Superior temporal gyrus (tissue), 1 donor: ENCODE measurements at regions not wholly inside any gene's neighbourhood (a gene's known extent, or its start where the extent isn't known, plus 50 kb on each side); places are given as distances from the start of the nearest gene placed in this dataset.

Experiments used
- DNase-seq: peaks from one replicate; pipeline ENCODE4 v3.0.0-alpha.2; 2016; ENCODE audit errors: extremely low spot score

DNA sequence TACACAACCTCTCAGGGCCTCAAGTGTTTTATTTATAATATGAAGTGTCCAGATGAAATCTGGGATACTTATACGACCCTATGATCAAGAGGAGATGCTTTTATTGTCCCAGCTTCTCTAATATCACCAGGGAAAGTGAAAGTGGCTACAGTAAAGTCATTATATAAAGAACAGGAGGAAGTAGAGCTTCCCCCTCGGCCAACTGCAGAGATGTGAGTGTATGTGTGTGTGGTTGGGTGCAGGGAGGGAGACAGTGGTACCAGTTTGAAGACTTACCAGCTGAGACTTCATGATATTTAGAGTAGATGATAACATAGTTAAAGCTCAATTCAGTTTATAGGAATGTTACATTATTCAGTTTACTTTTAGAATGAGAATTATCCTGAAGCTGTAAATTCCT lies 373.6 kb upstream of the DDI1 start:
- DNase-seq = no peak

DNA sequence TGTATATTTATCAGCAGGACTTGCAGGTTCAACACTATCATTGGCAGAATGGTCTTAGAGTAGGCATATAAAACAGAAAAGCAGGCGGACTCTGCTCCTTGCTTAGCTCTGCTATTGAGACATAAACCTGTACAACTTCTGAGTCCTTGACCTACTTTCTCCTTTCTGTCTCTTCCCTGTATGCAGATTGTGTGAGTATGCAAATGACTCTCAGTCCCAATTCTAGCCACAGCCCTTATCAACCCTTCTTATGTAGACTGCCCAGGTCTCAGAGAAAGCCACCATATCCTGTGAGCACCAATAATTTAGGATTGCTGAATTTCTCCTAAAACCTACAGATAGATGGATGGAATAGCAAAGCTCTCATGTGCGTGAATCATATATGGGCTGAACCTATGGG lies 367.6 kb upstream of the DDI1 start:
- no peak for DNase-seq

- DNase-seq = no peak
These were observed 365.2 kb upstream of the DDI1 start for GRCh38 chr11:103671143-103671651.

- no peak for DNase-seq
These were observed 362.7 kb upstream of the DDI1 start for GRCh38 chr11:103673773-103674172.

DNA sequence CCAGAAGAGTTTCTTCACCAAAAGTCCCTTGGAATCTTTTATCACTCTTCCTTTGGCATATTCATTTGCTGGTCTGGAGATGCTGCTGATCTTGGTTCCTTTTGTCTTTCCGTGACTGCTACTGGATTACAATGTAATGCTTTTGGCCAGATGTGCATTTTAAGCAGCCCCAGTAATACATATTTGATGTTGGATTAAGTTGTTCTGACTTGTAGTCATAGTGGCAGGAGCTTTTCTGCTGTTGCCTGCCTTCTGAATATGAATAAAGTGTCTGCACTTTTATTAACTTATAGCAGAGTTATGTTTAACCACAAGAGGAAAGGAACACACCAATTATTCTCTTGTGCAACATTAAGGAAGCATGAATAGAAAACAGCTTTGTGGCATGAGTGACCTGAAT lies 360.0 kb upstream of the DDI1 start:
- no peak for DNase-seq

DNA sequence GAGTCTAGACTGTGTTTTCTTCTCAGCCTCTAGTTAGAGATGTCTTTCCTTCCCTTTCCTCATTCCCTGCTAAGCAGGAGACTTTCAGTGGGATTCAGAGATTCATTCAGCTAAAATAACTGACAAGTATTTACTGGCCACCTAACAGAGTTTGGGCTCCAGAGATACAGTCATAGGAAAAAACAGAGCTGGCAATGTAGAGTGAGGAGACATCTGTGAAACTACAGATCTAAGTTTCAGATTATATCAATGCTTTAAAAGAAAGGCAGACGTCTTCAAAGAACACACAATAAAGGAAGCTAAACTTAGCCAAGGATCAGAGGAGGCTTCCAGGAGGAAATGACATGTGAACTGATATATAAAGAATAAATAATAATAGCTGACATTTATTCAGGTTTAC lies 355.6 kb upstream of the DDI1 start:
- no peak for DNase-seq

DNA sequence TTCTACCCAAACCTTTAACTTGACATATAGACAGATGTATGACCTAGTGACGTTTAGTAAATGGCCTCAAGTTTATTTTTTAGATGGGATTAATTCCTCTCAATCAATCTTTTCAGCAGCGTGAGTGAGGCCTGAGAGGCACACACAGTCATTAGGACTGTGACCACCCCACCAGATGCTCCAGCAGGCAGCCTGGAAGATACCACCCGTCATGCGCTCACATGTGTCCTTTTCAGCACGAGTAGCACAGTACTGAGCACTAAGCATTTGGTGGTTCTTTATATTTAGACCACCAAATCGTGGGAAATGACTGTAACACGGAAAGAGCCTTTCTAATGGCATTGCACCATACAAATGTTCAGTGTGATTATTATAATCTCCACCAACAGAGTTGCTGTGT lies 354.6 kb upstream of the DDI1 start:
- no peak for DNase-seq

DNA sequence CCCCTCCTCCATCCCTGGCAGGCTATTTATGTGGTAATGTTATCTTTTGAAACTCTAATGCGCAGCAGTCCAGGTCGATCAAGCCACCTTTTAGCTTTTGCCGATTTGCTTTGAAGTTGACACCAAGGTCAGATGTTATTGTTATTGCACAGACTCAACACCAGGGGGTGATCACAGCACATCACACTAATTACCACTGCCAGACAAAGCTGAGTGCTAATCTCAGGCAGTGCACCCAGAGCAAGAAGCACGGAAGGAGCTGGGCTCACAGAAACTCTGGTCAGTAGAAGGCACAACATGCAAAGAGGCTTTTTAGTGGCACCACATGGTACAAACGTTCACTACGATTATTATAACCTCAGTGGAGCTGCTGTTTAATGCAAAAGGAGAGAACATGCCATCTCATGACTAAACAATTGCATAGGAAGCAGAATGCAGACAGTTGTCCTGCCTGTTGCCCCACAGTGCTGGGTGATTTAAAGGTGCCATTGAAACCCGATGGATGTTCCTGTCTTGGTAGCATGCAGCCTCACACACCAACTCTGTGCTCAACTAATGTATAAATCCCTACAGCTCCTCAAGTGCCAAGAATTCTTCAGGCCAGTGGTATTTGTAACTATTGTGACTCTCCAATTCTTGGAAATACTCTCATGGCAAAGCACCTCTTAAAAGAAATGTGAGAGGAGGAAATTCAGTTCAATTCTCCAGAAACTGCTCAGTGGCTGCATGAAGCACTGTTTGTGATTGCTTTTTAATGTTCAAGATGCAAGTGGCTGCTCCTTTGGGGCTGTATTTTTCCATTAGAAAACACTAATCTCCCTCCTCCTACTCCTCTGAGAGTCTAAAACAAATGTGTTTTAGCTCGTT lies 353.9 kb upstream of the DDI1 start:
- peak; percentile 90 for DNase-seq

DNA sequence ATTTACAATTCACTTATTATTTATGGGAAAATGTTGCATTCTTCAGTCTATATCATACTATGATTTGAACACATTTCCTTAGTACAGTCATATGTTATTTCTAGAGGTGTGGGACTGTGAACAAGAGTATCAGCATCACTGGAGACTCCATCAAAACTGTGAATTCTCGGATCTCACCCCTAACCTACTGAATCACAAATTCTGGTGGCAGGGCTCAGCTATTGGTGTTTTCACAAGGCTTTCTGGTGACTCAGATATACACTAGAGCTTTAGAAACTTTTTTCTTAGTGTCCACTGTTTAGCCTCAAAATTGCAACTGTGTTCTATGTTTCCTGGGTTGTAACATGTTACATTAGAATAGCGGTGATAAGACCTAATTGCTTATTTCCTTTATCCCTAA lies 352.9 kb upstream of the DDI1 start:
- no peak for DNase-seq

GRCh38 chr11:103688924-103689323 lies 347.5 kb upstream of the DDI1 start:
- DNase-seq = no peak

GRCh38 chr11:103690356-103690755 lies 346.1 kb upstream of the DDI1 start:
- no peak for DNase-seq

DNA sequence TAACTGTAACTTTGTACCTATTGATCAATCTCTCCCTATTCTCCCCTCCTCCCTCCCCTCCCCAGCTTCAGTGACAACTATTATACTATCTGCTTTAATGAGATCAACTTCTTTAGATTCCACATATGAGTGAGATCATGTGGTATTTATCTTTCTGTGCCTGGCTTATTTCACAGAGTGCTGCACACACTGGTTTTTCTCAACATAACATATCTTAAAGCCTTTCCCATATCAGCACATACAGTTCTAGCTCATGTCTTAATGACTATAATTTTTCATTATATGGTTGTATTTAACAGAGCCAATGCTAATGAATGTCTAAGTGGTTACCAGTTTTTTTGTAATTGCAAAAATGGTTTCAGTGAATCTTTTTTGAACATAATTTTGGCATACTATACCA lies 340.3 kb upstream of the DDI1 start:
- no peak for DNase-seq

- DNase-seq = no peak
These were observed 337.2 kb upstream of the DDI1 start for GRCh38 chr11:103699216-103699615.

DNA sequence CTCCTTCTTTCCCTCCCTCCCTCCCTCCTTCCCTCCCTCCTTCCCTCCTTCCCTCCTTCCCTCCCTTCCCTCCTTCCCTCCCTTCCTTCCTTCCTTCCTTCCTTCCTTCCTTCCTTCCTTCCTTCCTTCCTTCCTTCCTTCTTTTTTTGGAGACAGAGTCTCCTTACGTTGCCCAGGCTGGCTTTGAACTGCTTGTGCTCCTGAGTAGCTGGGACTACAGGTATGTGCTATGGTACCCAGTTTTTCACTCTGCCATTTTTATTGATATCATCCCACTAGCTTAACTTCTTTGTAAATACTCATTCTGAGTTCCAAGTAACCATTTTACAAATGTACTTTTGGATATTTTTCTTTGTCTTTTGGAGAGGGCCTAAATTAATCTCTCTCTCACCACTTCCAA lies 336.8 kb upstream of the DDI1 start:
- no peak for DNase-seq

DNA sequence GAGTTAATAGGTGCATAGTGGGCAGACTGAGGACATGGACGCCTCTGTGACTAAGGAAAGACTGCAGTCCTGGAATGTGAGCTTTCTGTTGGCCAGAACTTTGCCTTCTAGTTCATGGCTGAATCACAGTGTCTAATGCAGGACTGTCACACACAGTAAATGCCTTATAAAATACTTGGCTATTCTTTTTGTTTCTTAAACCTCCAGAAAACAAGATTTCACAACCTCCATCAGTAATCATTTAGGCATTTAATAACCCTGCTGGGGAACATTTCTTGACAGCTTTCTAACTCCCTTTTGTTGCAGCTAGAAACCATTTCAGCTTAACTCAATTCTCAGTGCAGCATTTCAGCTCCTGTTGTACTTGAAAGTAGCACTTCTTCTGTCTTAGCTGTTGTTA lies 335.8 kb upstream of the DDI1 start:
- DNase-seq = no peak

DNA sequence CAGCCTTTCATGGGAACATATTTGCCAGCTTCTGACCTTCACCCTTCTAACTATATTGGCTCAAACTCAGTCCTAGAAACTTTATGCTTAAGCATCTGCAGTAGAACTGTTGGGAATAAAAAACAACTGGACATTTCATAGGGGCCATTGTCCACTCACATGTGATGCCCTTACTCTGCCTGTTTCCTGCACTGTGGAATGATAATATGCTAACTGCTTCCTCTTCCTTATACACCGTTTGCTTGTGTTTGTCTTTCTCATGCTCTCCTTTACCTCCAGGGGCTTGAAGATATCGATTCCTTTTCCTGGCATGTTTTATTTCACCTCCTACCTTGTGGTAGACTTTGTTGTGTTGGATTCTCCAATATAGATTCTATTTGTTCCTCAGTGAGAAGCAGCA lies 333.0 kb upstream of the DDI1 start:
- no peak for DNase-seq

- no peak for DNase-seq
These were observed 332.5 kb upstream of the DDI1 start for GRCh38 chr11:103703954-103704353.

DNA sequence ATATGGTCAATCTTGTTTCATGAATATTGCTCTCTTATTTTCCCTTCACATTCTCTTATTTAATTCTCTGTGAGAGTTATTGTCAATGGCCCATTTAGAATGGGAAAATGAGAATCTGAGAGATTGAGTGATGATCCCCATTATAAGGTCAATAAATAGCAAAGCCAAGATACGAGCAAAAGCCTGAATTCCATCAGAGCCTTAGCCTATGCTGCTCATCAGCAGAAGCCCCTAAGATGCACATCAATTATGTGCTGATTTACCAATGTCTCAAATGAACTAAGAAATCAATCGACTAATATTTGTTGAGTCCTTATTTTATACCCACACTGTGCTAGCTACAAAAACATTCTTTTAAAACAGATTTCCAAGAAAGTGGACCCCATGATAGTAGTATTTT lies 330.8 kb upstream of the DDI1 start:
- no peak for DNase-seq

GRCh38 chr11:103709371-103709770 lies 327.1 kb upstream of the DDI1 start:
- DNase-seq = no peak

DNA sequence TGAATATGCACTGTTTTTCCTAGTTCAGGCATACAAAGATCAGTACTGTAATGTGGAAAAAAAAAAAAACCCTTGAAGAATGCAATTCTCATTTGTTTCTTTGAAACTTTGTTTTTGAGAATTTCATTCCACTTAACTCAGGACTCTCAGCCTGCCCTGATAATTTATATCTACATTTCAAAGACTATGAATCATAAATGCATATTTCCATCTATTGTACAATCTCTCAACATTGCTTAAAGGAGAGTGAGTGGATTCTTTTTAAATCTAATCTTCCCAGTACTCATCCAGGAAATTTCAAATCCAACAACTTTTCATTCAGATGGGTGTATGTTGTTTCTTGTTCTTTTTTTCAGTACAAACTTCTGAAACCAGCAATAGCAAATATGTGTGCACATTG lies 322.2 kb upstream of the DDI1 start:
- no peak for DNase-seq

GRCh38 chr11:103716363-103716762 lies 320.1 kb upstream of the DDI1 start:
- no peak for DNase-seq

DNA sequence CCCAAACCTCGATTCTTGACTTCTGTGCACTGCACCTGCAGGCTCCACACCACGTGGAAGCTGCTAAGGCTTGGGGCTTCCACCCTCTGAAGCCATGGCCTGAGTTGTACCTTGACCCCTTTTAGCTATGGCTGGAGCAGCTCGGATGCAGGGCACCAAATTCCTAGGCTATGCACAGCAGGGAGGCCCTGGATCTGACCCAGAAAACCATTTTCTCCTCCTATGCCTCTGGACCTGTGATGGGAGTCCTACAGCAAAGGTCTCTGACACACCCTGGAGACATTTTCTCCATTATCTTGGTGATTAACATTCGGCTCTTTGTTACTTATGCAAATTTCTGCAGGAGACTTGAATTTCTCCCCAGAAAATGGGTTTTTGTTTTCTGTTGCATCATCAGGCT lies 309.2 kb upstream of the DDI1 start:
- no peak for DNase-seq

DNA sequence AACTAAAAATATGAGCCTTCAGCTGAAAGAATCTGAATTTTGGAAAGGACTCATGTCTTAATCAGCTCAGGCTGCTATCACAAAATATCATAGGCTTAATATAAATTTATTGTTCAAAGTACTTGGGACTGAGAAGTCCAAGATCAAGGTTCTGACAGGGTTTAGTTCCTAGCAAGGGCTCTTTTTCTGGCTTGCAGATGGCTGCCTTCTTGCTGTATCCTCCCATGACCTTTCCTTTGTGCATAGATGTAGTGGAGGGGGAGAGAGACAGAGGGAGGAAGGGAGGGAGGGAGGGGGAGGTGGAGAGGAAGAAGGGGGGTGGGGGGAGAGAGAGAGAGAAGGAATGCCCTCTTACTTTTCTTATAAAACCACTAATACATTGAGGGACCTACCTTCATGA lies 306.8 kb upstream of the DDI1 start:
- DNase-seq = no peak
